B cell (primary cell): ENCODE measurements at regions not wholly inside any gene's neighbourhood (a gene's known extent, or its start where the extent isn't known, plus 50 kb on each side); places are given as distances from the start of the nearest gene placed in this dataset.

Source experiments
- ATAC-seq: fragments of 200-7000 bp; cut with Tn5 transposase; one replicate; pipeline ENCODE4 v1.10.0; 2021; ENCODE audit warnings: low read depth, mild to moderate bottlenecking, moderate number of reproducible peaks, moderate library complexity
- CTCF ChIA-PET: fragments of 350-600 bp; sonication (Branson Sonifier 250); formaldehyde crosslinking; loops from one replicate; lab custom pipeline; 2021; ENCODE audit warnings: antibody characterized with exemption, inconsistent platforms; lab: Charles Lee
- POLR2A ChIA-PET: fragments of 350-600 bp; sonication (Branson Sonifier 250); formaldehyde crosslinking; loops from one replicate; lab custom pipeline; 2021; ENCODE audit warnings: antibody characterized with exemption; lab: Charles Lee
- DNase-seq: peaks from one replicate; pipeline ENCODE4 v3.0.0; 2013
- H2AFZ ChIP-seq: 2 replicates; pipeline ENCODE4 v1.6.1; 2012; ENCODE audit warnings: mild to moderate bottlenecking, low read depth, low read length; ENCODE audit not compliant: insufficient read depth, poor library complexity, severe bottlenecking
- H3K27ac ChIP-seq, 2 donors: 1 replicate in 1 of 2; 2 replicates in 1 of 2; pipeline ENCODE4 v1.5.1; 2012 to 2013; ENCODE audit warnings: low read length in 2 of 2, mild to moderate bottlenecking in 2 of 2, moderate library complexity in 1 of 2
- H3K27me3 ChIP-seq, 4 experiments: fragments of 200-600 bp in 1 of 4; sonication (generic) in 1 of 4; replicated peaks in 1 of 4; 1 replicate in 2 of 4; 2 replicates in 2 of 4; pipeline versions ENCODE4 v1.6.1 to v1.7.0; 2013 to 2016; ENCODE audit warnings: low read length in 3 of 4, mild to moderate bottlenecking in 2 of 4, mixed read lengths in 1 of 4, moderate library complexity in 1 of 4; ENCODE audit not compliant: insufficient read depth in 4 of 4, control insufficient read depth in 3 of 4; ENCODE audit errors: control extremely low read depth in 1 of 4
- H3K36me3 ChIP-seq, 2 experiments: replicated peaks in 1 of 2; 1 replicate in 1 of 2; 2 replicates in 1 of 2; pipeline versions ENCODE4 v1.6.1 to v1.7.1; 2013; ENCODE audit warnings: low read length in 1 of 2; ENCODE audit not compliant: insufficient read depth in 2 of 2, control insufficient read depth in 1 of 2; ENCODE audit errors: control extremely low read depth in 1 of 2, extremely low read depth in 1 of 2
- H3K4me1 ChIP-seq, 2 donors: fragments of 200-600 bp in 1 of 2; sonication (generic) in 1 of 2; 1 replicate in 1 of 2; 2 replicates in 1 of 2; pipeline versions ENCODE4 v1.5.1 to v1.6.1; 2013 to 2017; ENCODE audit warnings: low read length in 2 of 2; ENCODE audit not compliant: control insufficient read depth in 2 of 2, insufficient read depth in 2 of 2
- H3K4me2 ChIP-seq: replicated peaks from 2 replicates; pipeline ENCODE3; 2012; ENCODE audit warnings: mild to moderate bottlenecking, low read depth, low read length; ENCODE audit not compliant: poor library complexity, severe bottlenecking
- H3K4me3 ChIP-seq, 5 experiments: fragments of 200-600 bp in 1 of 5; sonication (generic) in 1 of 5; 1 replicate in 3 of 5; 2 replicates in 2 of 5; pipeline versions ENCODE4 v1.5.1 to v1.7.0; 2011 to 2016; ENCODE audit warnings: low read length in 4 of 5, mild to moderate bottlenecking in 4 of 5, low read depth in 2 of 5, control low read depth in 1 of 5, moderate library complexity in 1 of 5; ENCODE audit not compliant: insufficient read depth in 1 of 5; ENCODE audit errors: control extremely low read depth in 1 of 5, extremely low read depth in 1 of 5
- H3K79me2 ChIP-seq: fragments of 200-600 bp; sonication (generic); one replicate; pipeline ENCODE4 v1.6.0; 2016; ENCODE audit warnings: low read length; ENCODE audit not compliant: control insufficient read depth, insufficient read depth
- H3K9ac ChIP-seq: fragments of 200-600 bp; sonication (generic); 2 replicates; pipeline ENCODE4 v1.6.1; 2017; ENCODE audit warnings: mild to moderate bottlenecking, low read length, moderate library complexity
- H3K9me3 ChIP-seq, 3 donors: one replicate each; pipeline versions ENCODE4 v1.6.1 to v1.7.1; 2013; ENCODE audit warnings: low read length in 2 of 3; ENCODE audit not compliant: control insufficient read depth in 2 of 3, insufficient read depth in 1 of 3; ENCODE audit errors: control extremely low read depth in 1 of 3
- H4K20me1 ChIP-seq: 2 replicates; pipeline ENCODE4 v1.6.0; 2012; ENCODE audit warnings: mild to moderate bottlenecking, low read length; ENCODE audit not compliant: insufficient read depth, control insufficient read depth, poor library complexity, severe bottlenecking
- H3K27ac Mint-ChIP-seq: one replicate; pipeline ENCODE4 v1.8.0; 2021; ENCODE audit warnings: mixed read lengths
- H3K27me3 Mint-ChIP-seq: one replicate; pipeline ENCODE4 v1.8.0; 2021; ENCODE audit warnings: mixed read lengths
- H3K4me1 Mint-ChIP-seq: one replicate; pipeline ENCODE4 v1.8.0; 2021; ENCODE audit warnings: mixed read lengths
- H3K4me3 Mint-ChIP-seq: one replicate; pipeline ENCODE4 v1.8.0; 2021; ENCODE audit warnings: mixed read lengths
- H3K9me3 Mint-ChIP-seq: one replicate; pipeline ENCODE4 v1.8.0; 2022; ENCODE audit warnings: mixed read lengths; ENCODE audit not compliant: insufficient read depth
- CTCF ChIP-seq: fragments of 200-600 bp; IDR thresholded peaks from one replicate; pipeline ENCODE4 v1.8.0; 2022; ENCODE audit warnings: antibody characterized with exemption, mild to moderate bottlenecking
- EZH2 ChIP-seq: IDR thresholded peaks from 2 replicates; pipeline ENCODE4 v1.6.1; 2012; ENCODE audit warnings: borderline replicate concordance, low read depth, mild to moderate bottlenecking, moderate library complexity, low read length; ENCODE audit not compliant: insufficient read depth, poor library complexity, severe bottlenecking
- WGBS: methylation state at CpG from one replicate; pipeline ENCODE4 v1.1.5; 2013; ENCODE audit warnings: missing lambda C conversion rate; ENCODE audit not compliant: insufficient coverage; 5-methylcytosine and 5-hydroxymethylcytosine counted together
- intact Hi-C: fragments of 100-400 bp; cut with micrococcal nuclease; formaldehyde crosslinking; loops from one replicate; pipeline ENCODE4 v1.10.0; 2022

DNA sequence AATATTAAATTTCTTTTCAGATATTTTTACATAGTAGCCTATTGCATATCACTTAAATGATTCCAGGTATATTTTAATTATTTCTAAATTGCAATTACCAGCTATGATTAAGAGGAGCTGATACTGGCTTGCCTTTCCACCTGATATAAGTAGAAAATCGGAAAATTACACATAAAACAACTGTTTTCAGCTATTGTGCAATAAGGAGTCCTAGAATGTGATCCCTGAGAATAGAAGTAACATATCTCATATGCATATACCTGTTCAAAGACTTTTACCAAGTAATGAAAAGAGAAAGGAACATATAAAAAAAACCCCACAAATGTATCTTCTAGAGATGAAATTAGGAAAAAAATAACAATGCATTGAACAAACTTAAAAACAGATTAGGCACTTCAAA lies 1354.6 kb upstream of the PCDH9 start:
- ATAC-seq (no peak), DNase-seq (no peak)
- Mint-ChIP-seq H3K4me3 (no peak overlapping the region), H3K4me1 (peaks cover 14% of the 10 kb centered on the region), H3K27me3 (no peaks in the 10 kb centered on the region), H3K27ac (no peak overlapping the region), H3K9me3 (no peaks in the 10 kb centered on the region)
- Histone ChIP-seq H3K4me3 (no peak overlapping the region), H3K36me3 (no peaks in the 10 kb centered on the region), H4K20me1 (no peaks in the 10 kb centered on the region), H3K79me2 (no peaks in the 10 kb centered on the region), H3K9me3 (no peaks in the 10 kb centered on the region), H3K27ac (no peak overlapping the region), H3K9ac (no peak overlapping the region), H3K27me3 (no peaks in the 10 kb centered on the region), H2AFZ (no peak overlapping the region), H3K4me1 (peaks cover 0 to 8% of the 10 kb centered on the region in 2 donors), H3K4me2 (no peak overlapping the region)
- CTCF ChIA-PET: no interaction called here
- TF ChIP-seq EZH2: no peak
- TF ChIP-seq CTCF: no peak
- intact Hi-C loops: no loop called here
- POLR2A ChIA-PET: no interaction called here
- no CpG with 5 or more reads among the region's 1 CpG for WGBS

DNA sequence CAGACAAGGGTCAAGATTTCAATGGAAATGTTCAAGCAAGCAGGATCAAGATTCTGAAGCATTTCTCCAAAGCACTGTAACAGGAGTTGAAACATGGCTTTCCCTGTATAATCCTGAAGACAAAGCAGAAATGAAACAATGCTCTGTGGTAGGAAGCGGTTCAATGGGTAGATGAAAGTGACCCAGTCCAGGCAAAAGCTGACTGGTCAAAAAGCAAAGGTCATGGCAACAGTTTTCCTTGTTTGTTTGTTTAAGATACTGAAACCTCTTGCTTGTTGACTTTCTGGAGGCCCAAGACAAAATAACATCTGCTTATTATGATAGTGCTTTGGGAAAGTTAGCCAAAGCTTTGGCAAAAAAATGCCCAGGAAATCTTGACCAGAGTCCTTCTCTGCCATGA lies 1343.9 kb upstream of the PCDH9 start:
- H2AFZ ChIP-seq: no peak overlapping the region
- Mint-ChIP-seq H3K9me3 (no peaks in the 10 kb centered on the region), H3K27ac (no peak overlapping the region), H3K4me1 (no peaks in the 10 kb centered on the region), H3K4me3 (no peak overlapping the region), H3K27me3 (no peaks in the 10 kb centered on the region)
- no peaks in the 10 kb centered on the region for H4K20me1 ChIP-seq
- TF ChIP-seq CTCF (no peak), EZH2 (no peak)
- ATAC-seq: no peak
- no peaks in the 10 kb centered on the region for H3K79me2 ChIP-seq
- ChIA-PET CTCF (no interaction called here), POLR2A (no interaction called here)
- no peak overlapping the region for H3K4me3 ChIP-seq
- no peaks in the 10 kb centered on the region for H3K9me3 ChIP-seq
- intact Hi-C loops: no loop called here
- no peaks in the 10 kb centered on the region for H3K27me3 ChIP-seq
- H3K27ac ChIP-seq: no peak overlapping the region
- DNase-seq: no peak
- no peaks in the 10 kb centered on the region for H3K4me1 ChIP-seq
- WGBS: 100% methylated on average over 1 of the region's 1 CpG
- H3K4me2 ChIP-seq: no peak overlapping the region
- no peak overlapping the region for H3K9ac ChIP-seq
- H3K36me3 ChIP-seq: no peaks in the 10 kb centered on the region
